NCI-H748 (cell line): ENCODE measurements at regions not wholly inside any gene's neighbourhood (a gene's known extent, or its start where the extent isn't known, plus 50 kb on each side); places are given as distances from the start of the nearest gene placed in this dataset.
A peak's percentile ranks its signal among the peaks of the same experiment; 100 is the strongest.

Experiments
- DNase-seq: peaks from one replicate; lab custom pipeline; 2025; ENCODE audit not compliant: unreplicated experiment; lab: John Stamatoyannopoulos, UW

DNA sequence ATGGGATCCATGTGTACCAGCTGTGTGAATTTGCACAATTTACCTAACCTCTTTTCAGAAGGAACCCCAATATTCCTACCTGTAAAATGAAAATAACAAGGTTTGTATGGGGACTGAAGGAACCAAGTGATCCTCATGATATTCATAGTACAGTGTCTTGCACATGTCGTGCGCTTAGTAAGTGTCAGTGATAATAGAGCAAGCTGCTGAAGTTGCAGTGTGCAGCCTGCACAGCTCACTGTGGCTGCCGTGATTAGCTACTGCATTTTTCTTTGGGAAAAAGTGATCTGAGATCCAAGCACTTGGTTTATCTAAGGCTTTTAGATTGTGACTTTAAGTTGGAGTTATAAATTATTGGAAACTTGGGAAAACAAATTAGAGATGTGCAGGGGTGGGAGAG is 135.9 kb upstream of the FRY start:
- no peak for DNase-seq

DNA sequence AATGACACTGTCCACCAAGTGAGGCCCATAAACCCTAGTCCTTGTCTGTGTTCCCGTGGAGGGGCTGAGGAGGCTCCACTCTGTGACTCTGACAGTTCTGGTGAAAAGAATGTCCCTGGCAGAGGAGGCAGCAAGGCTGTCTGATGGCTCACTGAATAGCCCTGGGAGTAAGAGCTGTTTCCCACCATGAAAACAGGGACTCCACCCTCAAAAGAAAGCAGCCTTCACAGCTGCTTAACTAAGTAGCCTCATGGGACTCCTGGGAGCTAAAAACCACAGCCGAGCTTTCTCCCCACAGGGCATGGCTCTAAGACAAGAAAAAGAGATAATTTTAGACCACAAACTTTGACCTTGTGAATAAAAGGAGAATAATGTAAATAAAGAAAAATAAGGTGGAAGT is 135.1 kb upstream of the FRY start:
- DNase-seq, result peak; percentile 27

DNA sequence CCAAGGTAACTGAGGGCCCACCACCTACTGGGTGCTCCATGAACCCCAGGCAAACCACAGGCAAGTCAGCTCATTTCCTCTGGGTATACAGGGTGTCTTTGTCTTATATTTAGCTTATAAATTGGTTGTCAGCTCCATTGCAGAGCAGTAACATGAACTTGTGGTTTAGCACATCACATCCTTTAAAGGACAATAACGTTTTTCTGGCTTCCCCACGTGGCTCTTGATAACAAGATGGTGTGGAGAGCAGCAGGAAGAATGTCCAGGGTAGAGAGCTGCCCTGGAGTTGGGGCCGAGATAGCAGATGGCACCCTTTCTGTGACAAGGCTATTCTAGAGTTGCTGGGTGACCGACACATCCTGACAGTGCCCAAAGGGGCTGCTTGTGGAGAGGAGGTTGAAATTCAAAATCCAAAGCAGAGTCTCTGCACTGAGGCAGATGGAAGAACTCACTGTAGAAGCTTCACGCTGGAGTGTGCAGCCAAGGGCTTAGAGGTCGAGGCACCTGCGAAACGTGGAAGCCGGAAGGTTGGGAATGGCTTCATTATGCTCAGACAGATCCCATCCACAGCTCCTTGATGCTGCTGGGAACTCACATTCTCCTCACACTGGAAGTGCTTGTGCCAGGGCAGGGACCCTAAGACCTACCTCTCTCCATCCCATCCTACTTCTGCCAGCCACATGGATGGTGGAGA is 133.0 kb upstream of the FRY start:
- no peak for DNase-seq

DNA sequence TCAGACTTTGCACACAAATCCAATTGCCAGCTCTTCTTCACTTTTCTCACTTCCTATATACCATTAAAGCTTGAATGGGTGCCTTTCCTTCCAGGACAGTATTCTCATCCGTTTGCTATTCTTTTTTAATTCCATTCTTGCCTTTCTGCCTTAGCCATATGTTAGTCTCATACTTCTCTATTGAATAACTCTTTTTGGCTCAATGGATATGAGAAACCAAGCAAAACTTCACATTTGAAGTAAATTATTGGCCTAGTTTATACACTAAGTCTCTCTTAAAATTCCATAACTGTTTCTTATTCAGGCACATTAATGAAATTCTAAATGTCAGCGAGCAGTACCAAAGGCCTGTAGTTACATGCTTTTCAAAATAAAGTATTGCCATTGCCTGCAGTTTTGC is 129.6 kb upstream of the FRY start:
- DNase-seq, result no peak

DNA sequence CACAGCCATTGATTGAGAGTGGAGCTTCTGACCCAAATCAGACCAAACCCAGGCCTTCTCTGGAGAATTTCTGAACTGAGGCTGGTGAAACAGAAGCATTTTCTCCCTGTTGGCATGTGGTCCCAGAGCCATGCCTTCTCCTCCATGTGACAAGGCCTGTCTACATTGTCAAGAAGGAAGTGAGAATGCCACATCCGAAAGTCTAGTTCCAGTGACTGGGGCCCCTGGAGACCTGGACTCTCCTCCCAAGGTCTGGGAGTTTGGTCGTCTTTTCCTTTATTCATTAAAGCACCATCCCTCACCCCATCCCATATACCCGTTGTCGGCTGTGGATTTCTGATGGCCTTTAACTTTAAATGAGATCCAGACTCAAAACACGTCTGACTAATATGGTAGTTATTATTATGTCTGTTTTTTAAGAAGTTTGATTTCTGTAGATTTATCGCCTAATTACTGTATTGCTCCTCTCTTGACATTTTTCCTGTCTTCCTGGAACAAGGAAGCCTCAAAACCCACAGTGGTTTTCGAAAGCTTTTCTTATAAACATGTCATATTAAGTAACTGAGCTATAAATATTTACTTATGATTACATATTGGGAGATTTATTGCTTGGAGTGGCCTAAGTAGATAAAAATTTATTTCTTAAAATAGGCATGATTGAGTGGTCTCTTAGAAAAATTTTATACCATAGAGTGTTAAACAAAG is 128.3 kb upstream of the FRY start:
- no peak for DNase-seq

DNA sequence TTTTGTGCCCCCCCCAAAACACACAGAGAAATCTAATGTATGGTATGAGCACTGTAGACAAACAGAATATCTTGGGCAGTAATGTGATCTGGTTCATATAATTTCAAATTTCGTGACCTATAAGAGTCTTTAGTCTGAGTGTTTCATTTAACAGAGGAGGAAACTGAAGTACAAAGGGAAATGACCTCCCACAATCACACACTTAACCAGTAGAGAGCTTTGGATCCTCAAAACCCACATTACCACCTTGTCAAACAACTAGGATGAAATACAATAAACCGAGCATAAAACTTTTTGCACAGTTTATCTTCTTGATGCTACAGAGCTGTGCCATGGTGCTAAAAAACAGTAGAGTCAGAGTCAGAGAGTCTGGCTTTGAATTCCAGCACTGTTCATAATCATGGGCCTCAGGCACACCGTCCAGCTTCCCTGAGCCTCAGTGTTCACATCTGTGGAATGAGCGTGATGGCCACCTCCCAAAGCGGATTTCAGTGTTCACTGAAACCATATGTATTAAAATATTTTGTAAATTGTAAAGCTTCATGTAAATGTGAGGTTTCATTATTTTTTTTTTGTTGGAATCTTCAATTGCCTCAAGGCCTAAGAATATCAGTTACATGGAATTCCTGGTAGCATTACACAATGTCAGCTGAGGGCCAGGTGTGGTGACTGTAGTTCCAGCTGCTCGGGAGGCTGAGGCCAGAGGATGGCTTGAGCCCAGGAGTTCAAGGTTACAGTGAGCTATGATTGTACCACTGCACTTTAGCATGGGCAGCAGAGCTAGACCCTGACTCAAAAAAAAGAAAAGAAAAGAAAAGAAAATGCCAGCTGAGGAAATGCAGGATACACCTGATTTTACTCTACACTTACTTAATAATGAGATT is 126.4 kb upstream of the FRY start:
- DNase-seq, result peak; percentile 35

DNA sequence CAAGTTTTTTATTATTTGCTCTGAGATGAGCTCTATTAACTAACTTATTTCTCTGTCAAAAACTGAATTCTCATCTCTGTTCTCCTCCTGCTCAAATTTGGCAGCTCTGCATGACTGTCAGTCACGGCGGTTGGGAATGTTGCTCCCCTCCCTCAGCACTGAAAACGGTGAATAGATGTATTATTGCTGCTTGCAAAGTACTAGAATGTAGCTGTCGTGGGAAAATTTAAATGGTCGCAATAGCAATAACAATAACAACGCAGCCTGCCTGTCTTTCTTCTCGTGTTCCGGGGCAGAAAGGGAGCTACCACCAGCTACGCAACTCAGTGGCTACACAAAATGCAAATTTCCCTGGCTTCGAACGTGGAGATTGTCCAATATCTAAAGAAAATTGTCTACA is 125.6 kb upstream of the FRY start:
- no peak for DNase-seq

DNA sequence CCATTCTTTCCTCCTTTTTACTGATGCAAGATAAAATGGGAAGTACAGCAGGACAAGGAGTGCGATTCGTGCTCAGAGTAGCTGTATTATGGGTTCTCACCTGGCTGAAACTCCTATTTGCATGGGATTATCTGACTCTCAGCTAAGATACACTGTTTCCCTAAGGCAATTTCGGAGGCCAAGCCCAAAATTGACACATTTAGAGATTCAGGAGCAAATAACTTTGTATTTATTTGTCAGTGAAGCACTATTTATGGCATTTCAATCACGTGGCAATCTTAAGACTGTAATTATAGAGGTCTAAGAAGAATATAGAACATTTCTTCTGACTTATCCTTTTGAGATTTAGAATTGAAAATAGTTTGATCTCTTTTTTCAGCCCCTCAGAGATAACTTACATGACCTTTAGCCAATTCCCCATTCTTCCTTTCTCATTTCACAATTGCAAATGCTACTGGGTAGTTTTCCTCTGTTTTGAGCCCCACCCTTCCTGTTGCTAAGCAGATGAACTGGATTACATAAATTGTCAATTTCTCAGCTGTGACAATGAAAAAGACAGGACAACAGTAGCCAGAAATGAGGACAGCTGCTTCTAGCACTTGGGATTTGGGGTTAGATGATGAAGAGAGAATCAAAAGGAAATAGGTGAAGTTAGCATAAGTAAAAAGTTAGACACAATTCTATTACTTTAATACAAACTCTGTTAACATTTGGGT is 122.7 kb upstream of the FRY start:
- DNase-seq, result peak; percentile 95

DNA sequence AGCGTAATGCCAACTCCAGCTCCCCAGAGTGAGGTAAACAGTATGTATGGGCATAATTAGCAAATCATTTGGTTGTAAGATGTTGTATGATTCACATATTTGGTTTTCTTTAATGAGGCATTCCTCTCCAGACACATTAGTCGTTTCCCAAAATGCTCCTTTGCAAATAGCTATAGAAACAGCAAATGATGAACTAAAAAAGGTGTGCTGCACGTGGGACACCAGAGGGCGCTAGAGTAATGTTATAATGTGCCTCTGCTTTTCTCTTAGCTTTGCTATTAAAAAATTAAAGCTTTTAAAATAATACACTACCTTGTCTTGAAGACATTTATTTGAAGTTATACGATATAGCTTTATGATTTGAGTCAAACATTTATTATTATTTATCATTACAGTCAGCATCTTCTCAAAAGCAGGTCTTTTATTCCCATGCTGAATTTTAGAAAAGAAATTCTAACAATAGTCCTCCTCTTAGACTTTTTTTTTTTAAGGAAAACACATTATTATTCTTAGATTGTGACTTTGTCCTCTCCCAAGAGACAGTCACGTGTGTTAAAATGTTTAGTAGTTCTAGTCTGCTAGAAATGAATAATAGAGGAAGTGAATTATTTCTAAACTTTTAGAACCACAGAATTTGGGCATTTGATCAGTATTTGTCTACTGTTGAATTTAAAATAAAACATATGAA is 121.6 kb upstream of the FRY start:
- peak; percentile 91 for DNase-seq

DNA sequence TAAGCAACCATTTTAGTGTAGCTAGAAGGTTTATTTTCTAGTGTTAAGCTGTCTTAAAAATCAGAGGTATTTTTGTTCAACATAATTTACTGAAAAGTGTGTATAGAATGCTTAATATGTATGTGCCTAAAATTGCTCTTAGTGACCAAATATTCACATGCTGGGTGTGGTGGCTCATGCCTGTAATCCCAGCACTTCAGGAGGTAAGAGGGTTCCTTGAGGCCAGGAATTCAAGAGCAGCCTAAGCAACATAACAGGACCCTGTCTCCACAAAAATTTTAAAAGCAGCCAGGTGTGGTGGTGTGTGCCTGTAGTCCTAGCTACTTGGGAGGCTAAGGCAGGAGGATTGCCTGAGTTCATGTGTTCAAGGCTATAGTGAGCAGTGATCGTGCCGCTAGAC is 120.9 kb upstream of the FRY start:
- no peak for DNase-seq

DNA sequence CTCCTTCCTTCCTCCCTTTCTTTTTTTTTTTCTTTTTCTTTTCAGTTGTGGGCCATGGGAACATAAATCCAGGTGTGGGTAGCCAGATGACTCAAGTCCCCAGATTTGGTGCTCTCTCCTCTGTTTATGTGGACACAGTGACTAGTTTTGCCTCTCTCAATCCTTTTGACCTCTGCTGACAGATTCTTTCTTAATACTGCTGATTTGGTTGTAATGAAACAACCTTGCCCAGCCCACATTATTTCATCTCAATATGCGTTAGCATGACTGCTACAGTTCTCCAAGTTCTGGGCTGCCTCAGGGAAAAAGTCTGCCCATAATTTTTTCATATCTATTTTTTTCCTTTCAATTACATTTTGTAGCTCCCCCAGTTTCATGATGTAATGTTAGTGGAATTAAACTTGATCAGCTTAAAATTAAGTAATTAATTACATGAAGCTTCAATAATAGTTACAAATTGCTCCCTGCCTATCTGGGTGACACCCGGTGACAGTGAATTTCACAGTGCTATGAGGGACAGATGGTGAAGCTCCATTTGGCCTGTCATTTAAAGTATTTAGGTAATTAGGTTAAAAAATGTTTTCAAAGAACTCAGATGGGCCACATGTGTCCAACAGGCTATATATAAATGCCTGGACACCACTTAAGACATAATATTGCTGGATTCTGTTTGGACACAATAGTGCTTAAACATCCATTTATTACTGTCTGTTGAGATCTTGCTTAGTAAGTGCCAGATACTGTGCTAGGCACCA is 118.8 kb upstream of the FRY start:
- DNase-seq, result no peak

DNA sequence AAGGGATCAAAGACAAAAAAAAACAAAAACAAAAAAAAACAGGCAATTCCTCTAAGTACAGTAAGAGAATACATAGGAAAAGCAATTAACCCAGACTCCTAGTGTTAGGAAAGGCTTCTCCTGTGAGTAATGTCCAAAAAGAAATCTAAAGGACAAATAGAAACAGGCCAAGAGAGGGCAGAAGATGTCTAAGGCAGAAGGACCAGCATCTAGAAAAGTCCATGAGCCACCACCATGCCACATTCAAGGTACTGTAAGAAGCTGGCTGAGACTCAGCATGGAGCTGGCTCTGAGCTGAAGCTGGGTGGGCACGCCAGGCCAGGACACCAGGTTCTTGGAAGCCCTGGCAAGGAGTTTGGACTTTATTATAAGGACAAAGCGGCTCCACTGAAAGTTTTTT is 118.1 kb upstream of the FRY start:
- DNase-seq, result peak; percentile 38

DNA sequence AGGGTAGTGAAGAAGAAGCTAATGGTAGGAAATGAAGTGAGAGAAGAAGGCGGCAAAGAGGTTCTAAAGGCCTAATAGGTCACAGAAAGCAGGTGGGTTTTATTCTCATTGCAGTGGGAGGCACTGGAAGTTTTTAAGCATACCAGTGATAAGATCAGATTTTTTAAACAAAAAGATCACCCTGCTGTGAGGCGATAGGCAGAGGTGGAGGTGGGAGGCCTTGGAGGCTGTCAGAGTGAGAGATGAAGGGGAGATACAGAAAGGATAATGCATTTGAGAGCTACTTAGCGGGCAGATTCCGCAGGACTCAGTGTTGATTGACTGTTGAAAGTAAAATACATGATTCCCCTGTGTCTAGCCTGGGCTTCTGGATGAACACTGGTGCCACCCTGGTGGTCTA is 116.7 kb upstream of the FRY start:
- DNase-seq, result no peak

DNA sequence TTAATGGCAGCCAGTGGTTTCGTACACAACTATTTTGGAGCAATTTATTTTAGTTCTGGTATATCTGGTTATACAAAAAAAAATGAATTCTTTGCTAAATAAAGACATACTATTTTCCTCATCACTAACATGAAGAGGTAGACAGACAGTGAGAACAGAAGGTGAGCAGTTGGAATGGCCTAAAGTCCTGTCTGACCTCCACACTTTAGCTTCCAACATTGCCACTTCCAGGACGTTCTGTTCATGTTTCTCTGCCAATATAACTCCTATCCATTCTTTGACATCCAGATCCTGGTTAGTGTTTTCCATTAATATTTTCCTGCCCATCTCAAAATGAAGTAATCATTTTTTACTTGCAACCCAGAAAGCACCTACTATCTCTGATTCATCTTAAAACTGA is 112.9 kb upstream of the FRY start:
- no peak for DNase-seq

DNA sequence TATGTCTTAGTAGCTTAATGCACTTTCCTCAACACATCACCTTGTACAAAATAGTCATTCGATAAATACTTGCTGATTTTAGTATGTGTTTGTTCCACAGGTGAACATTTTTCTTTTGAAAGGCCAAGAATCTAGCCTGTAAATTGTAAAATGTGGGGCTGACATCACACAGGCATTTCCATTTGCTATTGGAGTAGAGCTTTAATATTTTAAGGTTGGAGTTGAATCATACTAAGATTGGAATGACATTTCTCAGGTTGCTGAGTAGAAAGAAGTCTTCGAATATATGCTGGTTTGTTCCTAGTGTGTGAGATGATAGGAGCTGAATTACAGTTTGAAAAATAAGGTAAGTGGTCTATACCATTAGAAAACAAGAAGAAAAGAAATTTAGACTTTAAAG is 112.3 kb upstream of the FRY start:
- no peak for DNase-seq

DNA sequence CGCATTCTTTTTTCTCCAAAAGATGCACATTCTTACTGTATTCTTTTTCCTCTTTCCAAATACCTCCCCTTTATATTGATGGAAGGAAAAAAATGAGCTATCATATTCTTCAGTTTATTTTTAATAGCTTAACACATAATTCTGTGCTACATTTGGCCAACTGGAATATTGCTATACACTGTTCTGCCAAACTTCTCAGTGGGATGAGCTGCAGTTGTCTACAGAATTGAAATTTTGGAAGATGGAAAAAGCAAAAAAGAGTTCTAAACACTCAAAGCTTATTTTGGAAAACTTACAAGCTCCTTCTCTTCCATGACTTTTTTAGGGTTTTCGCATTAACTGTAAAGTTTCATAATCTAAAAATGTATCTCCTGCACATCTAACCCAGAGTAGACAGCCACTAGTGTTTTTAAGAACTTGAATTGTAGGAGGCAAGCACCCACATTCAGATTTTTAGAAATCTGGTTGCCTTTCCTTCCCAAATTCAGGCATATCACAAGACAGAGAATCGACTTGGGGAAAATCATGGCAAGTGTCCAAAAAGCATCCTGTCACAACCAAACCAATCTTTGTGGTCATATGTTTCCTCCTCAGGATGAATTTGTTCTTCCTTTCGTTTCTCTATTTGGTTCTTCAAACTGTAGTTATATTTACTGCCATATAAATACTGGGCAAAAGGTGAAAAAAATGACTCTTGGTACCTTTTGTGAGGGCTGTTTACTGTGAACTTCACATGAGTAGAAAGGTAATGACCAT is 111.4 kb upstream of the FRY start:
- no peak for DNase-seq

DNA sequence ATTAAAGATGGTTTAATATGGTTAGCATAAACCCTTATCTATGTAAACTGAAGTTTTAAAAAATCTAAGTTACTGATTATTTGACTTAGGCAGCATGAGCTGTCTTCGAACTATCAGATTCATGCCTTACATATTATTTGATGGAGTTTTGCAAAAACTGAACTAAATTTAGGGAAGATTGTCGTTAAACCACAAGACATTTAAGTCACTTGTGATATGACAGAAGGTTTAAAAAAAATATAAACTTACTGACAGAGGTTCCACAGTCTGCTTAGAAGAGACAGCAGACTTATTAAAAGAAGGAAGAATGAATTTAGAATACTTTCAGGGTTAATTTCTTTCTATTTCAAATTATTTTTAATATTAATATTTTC is 110.9 kb upstream of the FRY start:
- no peak for DNase-seq

DNA sequence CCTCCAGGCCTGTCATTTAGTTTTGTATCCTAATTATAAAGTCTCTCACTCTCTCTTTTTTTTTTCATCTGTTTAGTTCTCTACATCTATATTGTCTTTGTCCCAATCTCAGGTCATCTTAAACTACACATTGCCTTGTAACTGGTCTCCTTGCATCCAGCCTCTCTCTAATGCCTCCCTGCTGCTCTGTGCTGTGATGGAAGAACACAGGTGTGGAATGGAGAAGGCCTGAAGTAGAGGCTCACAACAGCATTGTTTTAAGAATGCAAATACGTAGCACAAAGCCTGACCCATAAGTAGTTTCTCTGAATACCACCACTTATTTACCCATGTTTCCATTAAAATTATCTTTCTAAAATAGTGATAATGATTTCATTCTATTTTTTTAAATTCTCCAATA is 108.8 kb upstream of the FRY start:
- no peak for DNase-seq

DNA sequence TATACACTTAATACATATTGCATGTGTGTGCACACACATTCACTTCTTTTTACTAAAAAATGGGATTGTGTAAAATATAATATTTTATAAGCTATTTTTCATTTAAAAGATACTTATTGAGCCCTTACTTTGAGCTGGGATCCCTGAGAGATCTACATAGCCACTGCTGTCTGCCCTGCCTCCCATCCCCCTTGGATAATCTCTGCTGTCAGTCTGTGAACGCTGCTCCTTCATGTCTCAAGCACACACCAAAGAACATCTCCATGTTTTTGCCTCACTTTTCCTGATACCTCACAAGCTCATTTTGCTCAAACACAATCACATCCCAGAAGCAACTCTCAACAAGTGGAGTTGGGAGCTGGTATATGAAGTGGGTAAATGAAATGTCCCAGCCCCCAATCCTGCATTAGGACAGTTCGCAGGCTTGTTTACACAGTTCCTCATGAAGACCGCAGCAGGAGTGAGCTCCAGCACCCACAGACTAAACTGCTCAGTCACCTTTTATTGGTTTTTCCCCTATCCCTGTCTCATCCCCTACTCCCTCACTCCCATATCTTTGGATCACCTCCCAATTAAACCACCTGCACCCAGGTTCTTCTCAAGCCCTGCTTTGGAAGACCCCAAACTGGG is 108.3 kb upstream of the FRY start:
- DNase-seq, result no peak
